ENCODE measurements at regions not wholly inside any gene's neighbourhood (a gene's known extent, or its start where the extent isn't known, plus 50 kb on each side); places are given as distances from the start of the nearest gene placed in this dataset.

- no peak overlapping the region for H3K4me3 ChIP-seq (ENCODE audit: low read length, poor library complexity, severe bottlenecking)
- H3K9ac ChIP-seq (ENCODE audit: low read depth, low read length, poor library complexity, severe bottlenecking) = no peak overlapping the region
- H3K79me2 ChIP-seq (ENCODE audit: insufficient read depth, low read length) = no peaks in the 10 kb centered on the region
- no peak overlapping the region for H3K4me2 ChIP-seq (ENCODE audit: low read depth, low read length, poor library complexity, severe bottlenecking)
- no peaks in the 10 kb centered on the region for H3K9me3 ChIP-seq (ENCODE audit: insufficient read depth, low read depth, low read length)
- no peaks in the 10 kb centered on the region for H4K20me1 ChIP-seq (ENCODE audit: insufficient read depth, low read length, poor library complexity, severe bottlenecking)
- H3K27me3 ChIP-seq (ENCODE audit: insufficient read depth, low read length, poor library complexity, severe bottlenecking) = no peaks in the 10 kb centered on the region
- H3K36me3 ChIP-seq (ENCODE audit: insufficient read depth, low read length) = no peaks in the 10 kb centered on the region
- no peaks in the 10 kb centered on the region for H3K9me2 ChIP-seq (replicated peaks; ENCODE audit: low read depth, low read length)
- no peaks in the 10 kb centered on the region for H3F3A ChIP-seq (ENCODE audit: low read depth)
- no peak overlapping the region for H2AFZ ChIP-seq (ENCODE audit: low read length)
- no peak for TF ChIP-seq EZH2phosphoT487 (IDR thresholded peaks at IDR 0.05; ENCODE audit: borderline replicate concordance)
- TF ChIP-seq, protein P1, sequence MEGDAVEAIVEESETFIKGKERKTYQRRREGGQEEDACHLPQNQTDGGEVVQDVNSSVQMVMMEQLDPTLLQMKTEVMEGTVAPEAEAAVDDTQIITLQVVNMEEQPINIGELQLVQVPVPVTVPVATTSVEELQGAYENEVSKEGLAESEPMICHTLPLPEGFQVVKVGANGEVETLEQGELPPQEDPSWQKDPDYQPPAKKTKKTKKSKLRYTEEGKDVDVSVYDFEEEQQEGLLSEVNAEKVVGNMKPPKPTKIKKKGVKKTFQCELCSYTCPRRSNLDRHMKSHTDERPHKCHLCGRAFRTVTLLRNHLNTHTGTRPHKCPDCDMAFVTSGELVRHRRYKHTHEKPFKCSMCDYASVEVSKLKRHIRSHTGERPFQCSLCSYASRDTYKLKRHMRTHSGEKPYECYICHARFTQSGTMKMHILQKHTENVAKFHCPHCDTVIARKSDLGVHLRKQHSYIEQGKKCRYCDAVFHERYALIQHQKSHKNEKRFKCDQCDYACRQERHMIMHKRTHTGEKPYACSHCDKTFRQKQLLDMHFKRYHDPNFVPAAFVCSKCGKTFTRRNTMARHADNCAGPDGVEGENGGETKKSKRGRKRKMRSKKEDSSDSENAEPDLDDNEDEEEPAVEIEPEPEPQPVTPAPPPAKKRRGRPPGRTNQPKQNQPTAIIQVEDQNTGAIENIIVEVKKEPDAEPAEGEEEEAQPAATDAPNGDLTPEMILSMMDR (conservative IDR thresholded peaks at IDR 0.05; ENCODE audit: low read length) = no peak
- H3K4me1 ChIP-seq (ENCODE audit: insufficient read depth, low read length, poor library complexity, severe bottlenecking) = no peaks in the 10 kb centered on the region
Measured at GRCh38 chr6:98636941-98637340, 197.4 kb upstream of the POU3F2 start.

GRCh38 chr6:98639089-98639635, 195.2 kb upstream of the POU3F2 start:
- Histone ChIP-seq H3K27me3 (ENCODE audit: insufficient read depth, low read length, poor library complexity, severe bottlenecking) (no peaks in the 10 kb centered on the region), H3K9ac (ENCODE audit: low read depth, low read length, poor library complexity, severe bottlenecking) (no peak overlapping the region), H4K20me1 (ENCODE audit: insufficient read depth, low read length, poor library complexity, severe bottlenecking) (no peaks in the 10 kb centered on the region), H3K9me3 (ENCODE audit: insufficient read depth, low read depth, low read length) (no peaks in the 10 kb centered on the region), H3K4me3 (ENCODE audit: low read length, poor library complexity, severe bottlenecking) (no peak overlapping the region), H3K9me2 (replicated peaks; ENCODE audit: low read depth, low read length) (no peaks in the 10 kb centered on the region), H3K36me3 (ENCODE audit: insufficient read depth, low read length) (no peaks in the 10 kb centered on the region), H3K4me1 (ENCODE audit: insufficient read depth, low read length, poor library complexity, severe bottlenecking) (no peaks in the 10 kb centered on the region), H2AFZ (ENCODE audit: low read length) (no peak overlapping the region), H3K4me2 (ENCODE audit: low read depth, low read length, poor library complexity, severe bottlenecking) (no peak overlapping the region), H3K79me2 (ENCODE audit: insufficient read depth, low read length) (no peaks in the 10 kb centered on the region), H3F3A (ENCODE audit: low read depth) (no peaks in the 10 kb centered on the region)
- TF ChIP-seq EZH2phosphoT487 (IDR thresholded peaks at IDR 0.05; ENCODE audit: borderline replicate concordance) = no peak
- TF ChIP-seq, protein P1 (conservative IDR thresholded peaks at IDR 0.05; ENCODE audit: low read length) = no peak

GRCh38 chr6:98640366-98640765, 194.0 kb upstream of the POU3F2 start:
- H3K27me3 ChIP-seq (ENCODE audit: insufficient read depth, low read length, poor library complexity, severe bottlenecking) = no peaks in the 10 kb centered on the region
- TF ChIP-seq EZH2phosphoT487 (IDR thresholded peaks at IDR 0.05; ENCODE audit: borderline replicate concordance) = no peak
- TF ChIP-seq, protein P1 (conservative IDR thresholded peaks at IDR 0.05; ENCODE audit: low read length) = no peak
- H3K4me3 ChIP-seq (ENCODE audit: low read length, poor library complexity, severe bottlenecking) = no peak overlapping the region
- no peak overlapping the region for H2AFZ ChIP-seq (ENCODE audit: low read length)
- no peaks in the 10 kb centered on the region for H3K9me2 ChIP-seq (replicated peaks; ENCODE audit: low read depth, low read length)
- H3K4me1 ChIP-seq (ENCODE audit: insufficient read depth, low read length, poor library complexity, severe bottlenecking) = no peaks in the 10 kb centered on the region
- no peak overlapping the region for H3K4me2 ChIP-seq (ENCODE audit: low read depth, low read length, poor library complexity, severe bottlenecking)
- no peaks in the 10 kb centered on the region for H3K9me3 ChIP-seq (ENCODE audit: insufficient read depth, low read depth, low read length)
- H3K36me3 ChIP-seq (ENCODE audit: insufficient read depth, low read length) = no peaks in the 10 kb centered on the region
- H3K79me2 ChIP-seq (ENCODE audit: insufficient read depth, low read length) = no peaks in the 10 kb centered on the region
- no peak overlapping the region for H3K9ac ChIP-seq (ENCODE audit: low read depth, low read length, poor library complexity, severe bottlenecking)
- no peaks in the 10 kb centered on the region for H4K20me1 ChIP-seq (ENCODE audit: insufficient read depth, low read length, poor library complexity, severe bottlenecking)
- no peaks in the 10 kb centered on the region for H3F3A ChIP-seq (ENCODE audit: low read depth)
